Neural progenitor cell (in vitro differentiated cells): ENCODE measurements at regions not wholly inside any gene's neighbourhood (a gene's known extent, or its start where the extent isn't known, plus 50 kb on each side); places are given as distances from the start of the nearest gene placed in this dataset.

ENCODE experiments used
- EZH2 ChIP-seq: fragments of 200-600 bp; sonication (generic); IDR thresholded peaks from 2 replicates; pipeline ENCODE4 v1.6.1; 2017; ENCODE audit warnings: antibody characterized with exemption, mild to moderate bottlenecking, moderate library complexity
- EZH2phosphoT487 ChIP-seq: fragments of 200-600 bp; sonication (generic); IDR thresholded peaks from 2 replicates; pipeline ENCODE4 v1.6.1; 2017; ENCODE audit warnings: antibody characterized with exemption
- TF ChIP-seq, protein P1 (sequence below): fragments of 200-600 bp; sonication (generic); IDR thresholded peaks from 2 replicates; pipeline ENCODE4 v1.5.1; 2017; ENCODE audit warnings: antibody characterized with exemption, mild to moderate bottlenecking

- TF ChIP-seq, protein P1, sequence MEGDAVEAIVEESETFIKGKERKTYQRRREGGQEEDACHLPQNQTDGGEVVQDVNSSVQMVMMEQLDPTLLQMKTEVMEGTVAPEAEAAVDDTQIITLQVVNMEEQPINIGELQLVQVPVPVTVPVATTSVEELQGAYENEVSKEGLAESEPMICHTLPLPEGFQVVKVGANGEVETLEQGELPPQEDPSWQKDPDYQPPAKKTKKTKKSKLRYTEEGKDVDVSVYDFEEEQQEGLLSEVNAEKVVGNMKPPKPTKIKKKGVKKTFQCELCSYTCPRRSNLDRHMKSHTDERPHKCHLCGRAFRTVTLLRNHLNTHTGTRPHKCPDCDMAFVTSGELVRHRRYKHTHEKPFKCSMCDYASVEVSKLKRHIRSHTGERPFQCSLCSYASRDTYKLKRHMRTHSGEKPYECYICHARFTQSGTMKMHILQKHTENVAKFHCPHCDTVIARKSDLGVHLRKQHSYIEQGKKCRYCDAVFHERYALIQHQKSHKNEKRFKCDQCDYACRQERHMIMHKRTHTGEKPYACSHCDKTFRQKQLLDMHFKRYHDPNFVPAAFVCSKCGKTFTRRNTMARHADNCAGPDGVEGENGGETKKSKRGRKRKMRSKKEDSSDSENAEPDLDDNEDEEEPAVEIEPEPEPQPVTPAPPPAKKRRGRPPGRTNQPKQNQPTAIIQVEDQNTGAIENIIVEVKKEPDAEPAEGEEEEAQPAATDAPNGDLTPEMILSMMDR, result no peak
- TF ChIP-seq EZH2 (no peak), EZH2phosphoT487 (no peak)
Measured at GRCh38 chr4:63787326-63787725, 621.9 kb downstream of the TECRL start.
